GM12865 (cell line): ENCODE measurements at regions not wholly inside any gene's neighbourhood (a gene's known extent, or its start where the extent isn't known, plus 50 kb on each side); places are given as distances from the start of the nearest gene placed in this dataset.
"Not testable (repeated sequence)": the region's sequence is repeated elsewhere in the genome, so short reads cannot be mapped to it uniquely, and the experiment has no call there.

Experiments
- DNase-seq: peaks from one replicate; pipeline ENCODE4 v3.0.0; 2010; ENCODE audit warnings: low read depth
- H3K4me3 ChIP-seq: 2 replicates; pipeline ENCODE4 v1.5.1; 2011; ENCODE audit warnings: mild to moderate bottlenecking, low read depth, low read length, control low read depth
- TF ChIP-seq, protein P1 (sequence below): IDR thresholded peaks from 2 replicates; pipeline ENCODE4 v1.5.1; 2011; ENCODE audit warnings: low read length, control low read depth, low read depth, inconsistent platforms; ENCODE audit not compliant: insufficient read depth; ENCODE audit errors: missing control alignments

DNA sequence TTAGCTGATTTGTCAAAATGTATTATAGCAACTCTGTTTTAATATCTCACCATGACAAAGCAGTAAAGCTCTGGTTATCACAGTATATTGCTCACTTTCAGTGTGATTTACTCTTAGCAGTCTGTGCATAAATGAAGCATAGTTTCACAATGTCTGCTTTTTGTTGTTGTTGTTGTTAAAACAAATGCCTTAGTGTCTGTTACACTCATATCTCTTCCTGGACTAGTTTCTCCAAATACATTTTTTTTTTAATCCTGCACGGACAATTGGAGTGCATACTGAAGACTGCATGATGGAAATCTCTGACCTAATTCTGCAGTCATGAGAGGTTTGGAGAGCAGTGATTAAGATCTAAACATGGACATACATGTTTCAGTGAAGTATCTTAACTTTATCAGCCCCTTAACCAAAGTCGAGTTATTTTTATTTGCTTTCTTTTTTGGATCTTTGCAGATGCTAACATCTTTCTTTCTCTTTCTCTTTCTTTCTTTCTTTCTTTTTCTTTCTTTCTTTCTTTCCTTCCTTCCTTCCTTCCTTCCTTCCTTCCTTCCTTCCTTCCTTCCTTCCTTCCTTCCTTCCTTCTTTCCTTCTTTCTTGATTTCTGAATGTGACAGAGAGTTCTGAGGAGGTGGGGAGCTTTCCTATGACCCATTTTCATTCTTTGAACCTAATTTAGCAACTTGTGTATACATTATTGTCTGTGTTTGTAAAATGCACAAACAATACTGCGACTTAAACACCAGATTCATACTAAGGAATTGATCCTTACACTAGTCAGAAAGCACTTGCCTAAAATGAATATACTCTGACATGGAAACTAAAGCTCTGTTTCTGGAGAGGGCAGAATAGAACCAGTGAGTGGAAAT is 161.5 kb upstream of the AGR3 start:
- DNase-seq: no peak
- TF ChIP-seq, protein P1, sequence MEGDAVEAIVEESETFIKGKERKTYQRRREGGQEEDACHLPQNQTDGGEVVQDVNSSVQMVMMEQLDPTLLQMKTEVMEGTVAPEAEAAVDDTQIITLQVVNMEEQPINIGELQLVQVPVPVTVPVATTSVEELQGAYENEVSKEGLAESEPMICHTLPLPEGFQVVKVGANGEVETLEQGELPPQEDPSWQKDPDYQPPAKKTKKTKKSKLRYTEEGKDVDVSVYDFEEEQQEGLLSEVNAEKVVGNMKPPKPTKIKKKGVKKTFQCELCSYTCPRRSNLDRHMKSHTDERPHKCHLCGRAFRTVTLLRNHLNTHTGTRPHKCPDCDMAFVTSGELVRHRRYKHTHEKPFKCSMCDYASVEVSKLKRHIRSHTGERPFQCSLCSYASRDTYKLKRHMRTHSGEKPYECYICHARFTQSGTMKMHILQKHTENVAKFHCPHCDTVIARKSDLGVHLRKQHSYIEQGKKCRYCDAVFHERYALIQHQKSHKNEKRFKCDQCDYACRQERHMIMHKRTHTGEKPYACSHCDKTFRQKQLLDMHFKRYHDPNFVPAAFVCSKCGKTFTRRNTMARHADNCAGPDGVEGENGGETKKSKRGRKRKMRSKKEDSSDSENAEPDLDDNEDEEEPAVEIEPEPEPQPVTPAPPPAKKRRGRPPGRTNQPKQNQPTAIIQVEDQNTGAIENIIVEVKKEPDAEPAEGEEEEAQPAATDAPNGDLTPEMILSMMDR: no peak
- H3K4me3 ChIP-seq: no peak overlapping the region

DNA sequence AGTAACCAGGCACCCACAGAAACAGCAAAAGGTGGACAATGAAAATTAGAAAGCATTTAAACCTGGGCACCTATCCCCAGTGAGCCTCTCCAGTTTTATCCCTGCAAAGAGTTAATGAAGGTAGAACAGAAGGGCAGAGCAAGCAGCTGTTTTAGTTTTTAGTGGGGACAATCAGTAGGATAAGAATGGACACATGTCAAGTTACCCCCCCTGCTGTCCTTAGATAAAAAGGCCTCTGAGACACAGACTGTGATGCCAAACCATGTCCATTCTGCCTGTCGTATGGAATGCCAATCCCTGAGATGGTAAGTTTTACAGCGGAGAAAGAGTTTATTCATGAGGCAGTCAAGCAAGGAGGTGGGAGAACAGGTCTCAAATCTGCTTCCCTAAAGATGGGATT is 162.6 kb upstream of the AGR3 start:
- H3K4me3 ChIP-seq: no peak overlapping the region
- TF ChIP-seq, protein P1: no peak
- no peak for DNase-seq

DNA sequence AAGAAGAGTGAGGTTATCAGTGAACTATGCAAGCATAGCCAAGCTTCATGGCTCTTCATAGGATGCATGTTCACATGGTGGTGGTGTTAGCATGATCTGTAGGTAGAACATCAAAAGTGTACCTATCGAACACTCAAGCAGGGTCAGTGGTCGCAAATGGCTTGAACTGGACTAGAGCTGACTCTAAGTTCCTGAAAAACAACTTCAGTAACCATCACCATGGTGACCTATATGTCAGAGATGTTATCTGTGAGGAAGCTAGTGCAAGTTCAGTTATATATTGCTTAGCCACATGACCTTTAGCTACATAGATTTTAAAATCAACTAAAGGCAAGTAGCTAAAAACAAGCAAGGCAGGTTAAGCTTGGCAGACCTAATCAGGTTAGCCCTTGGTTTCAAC is 163.1 kb upstream of the AGR3 start:
- TF ChIP-seq, protein P1: no peak
- no peak for DNase-seq
- no peak overlapping the region for H3K4me3 ChIP-seq

DNA sequence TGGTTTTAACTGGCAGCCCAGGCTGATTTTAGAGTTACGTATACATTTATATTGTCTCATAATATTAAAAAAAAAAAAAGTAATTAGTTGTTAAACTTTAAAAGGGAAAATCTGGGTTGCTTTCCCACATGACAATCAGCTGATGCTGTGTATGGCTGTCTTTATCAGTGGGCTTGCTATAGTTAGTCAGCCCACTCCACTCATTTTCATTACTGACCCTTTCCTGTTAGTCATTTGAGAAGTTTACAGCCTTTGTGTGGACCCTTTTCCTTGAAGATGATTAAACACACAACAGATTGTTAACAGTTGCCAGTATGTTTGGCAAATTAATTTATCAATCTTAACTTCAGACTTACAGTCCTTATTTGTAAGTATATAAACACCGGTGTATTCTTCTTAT is 164.5 kb upstream of the AGR3 start:
- no peak overlapping the region for H3K4me3 ChIP-seq
- TF ChIP-seq, protein P1: no peak
- DNase-seq: no peak

DNA sequence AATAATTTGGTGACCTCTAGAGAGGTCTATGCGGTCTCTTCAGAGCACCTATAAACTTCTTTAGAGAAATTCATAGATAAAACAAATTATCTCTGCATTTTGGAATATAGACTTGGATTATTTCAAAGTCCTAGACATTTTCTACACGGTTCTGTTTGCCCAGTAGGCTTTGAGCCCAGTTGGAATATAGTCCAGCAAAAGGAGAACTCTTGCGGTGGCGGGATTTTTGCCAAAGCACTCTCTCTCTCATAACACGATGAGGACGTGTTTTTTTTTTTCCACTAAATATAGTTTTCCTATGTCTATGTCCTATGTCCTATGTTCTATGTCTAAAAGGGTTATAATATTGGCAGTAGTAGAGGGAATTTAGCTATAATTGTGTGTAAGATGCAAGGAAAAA is 164.9 kb upstream of the AGR3 start:
- TF ChIP-seq, protein P1: no peak
- no peak overlapping the region for H3K4me3 ChIP-seq
- DNase-seq: no peak

DNA sequence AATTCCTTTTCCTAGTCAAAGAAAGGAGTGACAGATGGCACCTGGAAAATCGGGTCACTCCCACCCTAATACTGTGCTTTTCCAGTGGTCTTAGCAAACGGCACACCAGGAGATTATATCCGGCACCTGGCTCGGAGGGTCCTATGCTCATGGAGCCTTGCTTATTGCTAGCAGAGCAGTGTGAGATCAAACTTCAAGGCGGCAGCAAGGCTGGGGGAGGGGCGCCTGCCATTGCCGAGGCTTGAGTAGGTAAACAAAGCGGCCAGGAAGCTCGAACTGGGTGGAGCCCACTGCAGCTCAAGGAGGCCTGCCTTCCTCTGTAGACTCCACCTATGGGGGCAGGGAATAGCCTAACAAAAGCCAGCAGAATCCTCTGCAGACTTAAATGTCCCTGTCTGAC is 171.4 kb upstream of the AGR3 start:
- not testable (repeated sequence) for DNase-seq, H3K4me3 ChIP-seq

DNA sequence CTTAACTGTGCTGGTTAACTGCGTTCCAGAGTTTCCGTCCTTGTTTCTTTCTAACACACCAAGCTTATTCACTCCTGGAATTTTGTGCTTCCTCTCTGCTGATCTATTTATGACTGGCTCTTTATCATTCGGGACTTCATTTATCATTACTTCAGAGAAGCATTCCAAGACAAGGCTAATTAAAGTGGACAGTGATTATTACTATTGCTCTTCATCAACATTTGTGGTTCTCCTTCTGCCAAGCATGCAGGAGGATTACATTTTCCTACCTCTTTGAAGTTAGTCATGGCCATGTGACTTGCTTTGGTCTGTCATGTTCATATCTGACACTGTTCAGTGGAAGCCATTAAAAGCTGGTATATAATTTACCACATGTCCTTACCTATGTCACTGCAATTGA is 172.4 kb upstream of the AGR3 start:
- TF ChIP-seq, protein P1: no peak
- H3K4me3 ChIP-seq: no peak overlapping the region
- no peak for DNase-seq
